HFFc6 (cell line): ENCODE measurements at regions not wholly inside any gene's neighbourhood (a gene's known extent, or its start where the extent isn't known, plus 50 kb on each side); places are given as distances from the start of the nearest gene placed in this dataset.

Experiments used
- DNase-seq: peaks from one replicate; pipeline ENCODE4 v3.0.0-alpha.2; 2018
- H3K27ac Mint-ChIP-seq: 2 replicates; pipeline ENCODE4 v1.8.0; 2020; ENCODE audit warnings: mild to moderate bottlenecking, mixed read lengths
- H3K27me3 Mint-ChIP-seq: 2 replicates; pipeline ENCODE4 v1.8.0; 2021; ENCODE audit warnings: mild to moderate bottlenecking, moderate library complexity, mixed read lengths; ENCODE audit not compliant: insufficient read depth
- H3K36me3 Mint-ChIP-seq: 2 replicates; pipeline ENCODE4 v1.8.0; 2021; ENCODE audit warnings: low read depth, mixed read lengths
- H3K4me1 Mint-ChIP-seq: 2 replicates; pipeline ENCODE4 v1.8.0; 2020; ENCODE audit warnings: low read depth, mixed read lengths
- H3K4me3 Mint-ChIP-seq: 2 replicates; pipeline ENCODE4 v1.8.0; 2020; ENCODE audit warnings: mild to moderate bottlenecking, moderate library complexity, mixed read lengths
- H3K9me3 Mint-ChIP-seq: 2 replicates; pipeline ENCODE4 v1.8.0; 2020; ENCODE audit warnings: mild to moderate bottlenecking, mixed read lengths
- TF ChIP-seq, protein P1 (sequence below): fragments of 200-600 bp; sonication (generic); IDR thresholded peaks from 2 replicates; pipeline ENCODE4 v1.5.0; 2021; ENCODE audit warnings: antibody characterized with exemption, mild to moderate bottlenecking

GRCh38 chr1:232310541-232310940 is 319.4 kb downstream of the SIPA1L2 start:
- Mint-ChIP-seq H3K27ac (no peak overlapping the region), H3K36me3 (no peaks in the 10 kb centered on the region), H3K4me3 (no peak overlapping the region), H3K9me3 (peaks cover 76% of the 10 kb centered on the region), H3K4me1 (no peaks in the 10 kb centered on the region), H3K27me3 (peaks cover 2% of the 10 kb centered on the region; the same call in 1 of the 2 replicates)
- no peak for DNase-seq
- TF ChIP-seq, protein P1, sequence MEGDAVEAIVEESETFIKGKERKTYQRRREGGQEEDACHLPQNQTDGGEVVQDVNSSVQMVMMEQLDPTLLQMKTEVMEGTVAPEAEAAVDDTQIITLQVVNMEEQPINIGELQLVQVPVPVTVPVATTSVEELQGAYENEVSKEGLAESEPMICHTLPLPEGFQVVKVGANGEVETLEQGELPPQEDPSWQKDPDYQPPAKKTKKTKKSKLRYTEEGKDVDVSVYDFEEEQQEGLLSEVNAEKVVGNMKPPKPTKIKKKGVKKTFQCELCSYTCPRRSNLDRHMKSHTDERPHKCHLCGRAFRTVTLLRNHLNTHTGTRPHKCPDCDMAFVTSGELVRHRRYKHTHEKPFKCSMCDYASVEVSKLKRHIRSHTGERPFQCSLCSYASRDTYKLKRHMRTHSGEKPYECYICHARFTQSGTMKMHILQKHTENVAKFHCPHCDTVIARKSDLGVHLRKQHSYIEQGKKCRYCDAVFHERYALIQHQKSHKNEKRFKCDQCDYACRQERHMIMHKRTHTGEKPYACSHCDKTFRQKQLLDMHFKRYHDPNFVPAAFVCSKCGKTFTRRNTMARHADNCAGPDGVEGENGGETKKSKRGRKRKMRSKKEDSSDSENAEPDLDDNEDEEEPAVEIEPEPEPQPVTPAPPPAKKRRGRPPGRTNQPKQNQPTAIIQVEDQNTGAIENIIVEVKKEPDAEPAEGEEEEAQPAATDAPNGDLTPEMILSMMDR = no peak

- Mint-ChIP-seq H3K4me3 (no peak overlapping the region), H3K4me1 (no peaks in the 10 kb centered on the region), H3K9me3 (peaks cover 73% of the 10 kb centered on the region), H3K27ac (no peak overlapping the region), H3K36me3 (no peaks in the 10 kb centered on the region), H3K27me3 (peaks cover 2% of the 10 kb centered on the region; the same call in 1 of the 2 replicates)
- TF ChIP-seq, protein P1 = no peak
- no peak for DNase-seq
Observed at GRCh38 chr1:232308616-232309015, 321.3 kb downstream of the SIPA1L2 start.

DNA sequence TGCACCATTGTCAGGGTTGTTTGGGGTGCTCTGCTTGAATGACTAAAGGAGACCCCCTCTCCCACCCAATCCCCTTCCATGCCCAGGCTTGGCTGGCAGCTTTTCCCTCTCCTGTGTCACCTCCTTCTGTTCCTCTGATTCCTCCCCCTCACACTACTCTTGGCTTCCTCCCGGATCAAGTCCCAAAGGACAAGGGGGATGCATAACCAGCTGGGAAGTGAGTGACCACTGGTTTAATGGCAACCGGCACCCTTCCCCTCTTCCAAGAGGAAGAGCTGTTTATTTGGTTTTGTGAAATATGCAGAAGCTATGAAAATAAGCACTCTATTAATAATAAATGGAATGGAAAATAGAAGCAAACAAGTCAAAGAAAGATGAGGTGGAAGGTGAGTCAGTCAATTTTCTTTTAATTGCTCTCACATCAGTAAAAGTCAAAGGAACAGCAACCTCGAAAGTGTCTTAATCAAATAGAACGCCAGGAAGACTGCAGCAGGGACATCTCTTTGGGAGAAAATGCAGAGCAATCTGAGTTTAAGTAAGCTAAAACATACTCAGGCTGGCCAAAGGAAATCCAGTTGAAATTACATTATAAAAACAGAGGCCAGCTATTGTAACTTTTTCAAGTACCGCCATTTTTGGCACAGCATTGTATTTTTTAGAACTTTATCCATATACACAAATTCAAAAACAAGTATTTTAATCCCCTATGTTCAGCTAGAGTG is 322.5 kb downstream of the SIPA1L2 start:
- Mint-ChIP-seq H3K4me1 (no peaks in the 10 kb centered on the region), H3K36me3 (no peaks in the 10 kb centered on the region), H3K9me3 (peaks cover 63% of the 10 kb centered on the region), H3K4me3 (no peak overlapping the region), H3K27ac (no peak overlapping the region), H3K27me3 (peaks cover 2% of the 10 kb centered on the region; the same call in 1 of the 2 replicates)
- no peak for DNase-seq
- TF ChIP-seq, protein P1 = no peak

- Mint-ChIP-seq H3K4me3 (no peak overlapping the region), H3K27ac (no peak overlapping the region), H3K4me1 (no peaks in the 10 kb centered on the region), H3K27me3 (peaks cover 2% of the 10 kb centered on the region; the same call in 1 of the 2 replicates), H3K9me3 (peaks cover 58% of the 10 kb centered on the region), H3K36me3 (no peaks in the 10 kb centered on the region)
- no peak for DNase-seq
- TF ChIP-seq, protein P1 = no peak
Observed at GRCh38 chr1:232306269-232306961, 323.5 kb downstream of the SIPA1L2 start.

- no peak overlapping the region for H3K4me3 Mint-ChIP-seq
Observed at GRCh38 chr1:232305050-232305449, 324.9 kb downstream of the SIPA1L2 start.

More at GRCh38 chr1:232305050-232305449, 324.9 kb downstream of the SIPA1L2 start:
- H3K4me1 Mint-ChIP-seq = no peaks in the 10 kb centered on the region
- TF ChIP-seq, protein P1 = no peak
- no peaks in the 10 kb centered on the region for H3K36me3 Mint-ChIP-seq
- H3K9me3 Mint-ChIP-seq = peaks cover 53% of the 10 kb centered on the region
- peaks cover 2% of the 10 kb centered on the region for H3K27me3 Mint-ChIP-seq
- no peak for DNase-seq
- no peak overlapping the region for H3K27ac Mint-ChIP-seq
